H1 (cell line): ENCODE measurements at regions not wholly inside any gene's neighbourhood (a gene's known extent, or its start where the extent isn't known, plus 50 kb on each side); places are given as distances from the start of the nearest gene placed in this dataset.

Source experiments
- CHD1 ChIP-seq: IDR thresholded peaks from 2 replicates; pipeline ENCODE4 v1.6.1; 2012; ENCODE audit warnings: low read depth, low read length, improper control_type of control experiment
- EZH2 ChIP-seq: fragments of 200-600 bp; sonication (generic); IDR thresholded peaks from 2 replicates; pipeline ENCODE4 v1.7.1; 2012; ENCODE audit warnings: low read depth, mild to moderate bottlenecking, moderate library complexity, low read length, inconsistent platforms; ENCODE audit not compliant: severe bottlenecking
- KDM4A ChIP-seq: IDR thresholded peaks from one replicate; pipeline ENCODE4 v1.7.1; 2012; ENCODE audit warnings: low read depth, mild to moderate bottlenecking, moderate library complexity, low read length, inconsistent platforms; ENCODE audit not compliant: severe bottlenecking
- NANOG ChIP-seq: IDR thresholded peaks from 2 replicates; pipeline ENCODE4 v1.6.1; 2011; ENCODE audit warnings: low read length, low read depth, mild to moderate bottlenecking, inconsistent platforms; ENCODE audit not compliant: insufficient read depth, poor library complexity, severe bottlenecking
- SP1 ChIP-seq: IDR thresholded peaks from 2 replicates; pipeline ENCODE4 v1.6.1; 2011; ENCODE audit warnings: low read depth, low read length
- SRF ChIP-seq: IDR thresholded peaks from 2 replicates; pipeline ENCODE4 v1.6.1; 2011; ENCODE audit warnings: mild to moderate bottlenecking, low read depth, low read length, moderate library complexity

- TF ChIP-seq EZH2 = no peak
- TF ChIP-seq KDM4A = no peak
- no peak for TF ChIP-seq NANOG
- TF ChIP-seq CHD1 = no peak
- no peak for TF ChIP-seq SRF
- no peak for TF ChIP-seq SP1
These were observed 148.6 kb downstream of the CNTN3 start (continued) for GRCh38 chr3:74465715-74466410.
